ENCODE measurements at regions not wholly inside any gene's neighbourhood (a gene's known extent, or its start where the extent isn't known, plus 50 kb on each side); places are given as distances from the start of the nearest gene placed in this dataset.
"Not testable (repeated sequence)": the region's sequence is repeated elsewhere in the genome, so short reads cannot be mapped to it uniquely, and the experiment has no call there.

GRCh38 chr2:113575721-113576120 is 51.3 kb upstream of the RABL2A start:
- TF ChIP-seq CTCF, POLR2A, POLR2AphosphoS5, EP300 (IDR thresholded peaks at IDR 0.05): not testable (repeated sequence)
